Right lobe of liver (tissue), 4 donors: ENCODE measurements at regions not wholly inside any gene's neighbourhood (a gene's known extent, or its start where the extent isn't known, plus 50 kb on each side); places are given as distances from the start of the nearest gene placed in this dataset.

ENCODE experiments used
- CTCF ChIP-seq, 4 donors: fragments of 200-600 bp in 3 of 4; fragments of 450-650 bp in 1 of 4; IDR thresholded peaks; one replicate each; pipeline versions ENCODE4 v1.5.1 to v1.8.0; 2016 to 2022; ENCODE audit warnings: antibody characterized with exemption in 4 of 4, mild to moderate bottlenecking in 2 of 4
- POLR2A ChIP-seq: fragments of 450-650 bp; IDR thresholded peaks from one replicate; pipeline ENCODE4 v1.6.1; 2017; ENCODE audit warnings: antibody characterized with exemption, mild to moderate bottlenecking
- donor health status: DM: no; HTN: no; CAD: no.
- donor health status: DM: no; HTN: no; CAD: no.
- donor health status: DM: no; HTN: yes; CAD: no.

- TF ChIP-seq CTCF (IDR thresholded peaks at IDR 0.05): no peak
- TF ChIP-seq POLR2A: no peak
Measured at GRCh38 chrX:97790850-97791249, 907.1 kb downstream of the RPA4 start.
